Esophagus muscularis mucosa (tissue), 4 donors: ENCODE measurements at regions not wholly inside any gene's neighbourhood (a gene's known extent, or its start where the extent isn't known, plus 50 kb on each side); places are given as distances from the start of the nearest gene placed in this dataset.

ENCODE experiments used
- CTCF ChIP-seq, 3 experiments: fragments of 200-600 bp in 2 of 3; fragments of 450-650 bp in 1 of 3; sonication (generic) in 2 of 3; IDR thresholded peaks; one replicate each; pipeline ENCODE4 v1.5.1; 2017 to 2019; ENCODE audit warnings: antibody characterized with exemption in 3 of 3, mild to moderate bottlenecking in 2 of 3, moderate library complexity in 1 of 3
- EP300 ChIP-seq: sonication (generic); formaldehyde crosslinking; IDR thresholded peaks from one replicate; pipeline ENCODE4 v1.6.1; 2017; ENCODE audit warnings: antibody characterized with exemption
- POLR2A ChIP-seq: fragments of 450-650 bp; IDR thresholded peaks from one replicate; pipeline ENCODE4 v1.6.1; 2017; ENCODE audit warnings: antibody characterized with exemption, moderate library complexity, mild to moderate bottlenecking, low read depth

GRCh38 chr1:222967466-222968240, 152.8 kb downstream of the DISP1 start:
- no peak for TF ChIP-seq POLR2A
- no peak for TF ChIP-seq CTCF (IDR thresholded peaks at IDR 0.05)
- TF ChIP-seq EP300, result no peak
